ENCODE measurements at regions not wholly inside any gene's neighbourhood (a gene's known extent, or its start where the extent isn't known, plus 50 kb on each side); places are given as distances from the start of the nearest gene placed in this dataset.

GRCh38 chrX:27229721-27230120 lies 233.4 kb downstream of the PPP4R3C start:
- H3K27ac ChIP-seq: no peak overlapping the region
- DNase-seq: no peak
- WGBS, 5 donors: 80 to 95% (median 86%) methylated on average over 2 of the region's 2 CpGs
- intact Hi-C loops (cut with DNase I; ENCODE audit: low total_unique reads): no loop called here
- no peaks in the 10 kb centered on the region for H3K9me3 ChIP-seq
- no peaks in the 10 kb centered on the region for H3K36me3 ChIP-seq
- TF ChIP-seq, protein P1, sequence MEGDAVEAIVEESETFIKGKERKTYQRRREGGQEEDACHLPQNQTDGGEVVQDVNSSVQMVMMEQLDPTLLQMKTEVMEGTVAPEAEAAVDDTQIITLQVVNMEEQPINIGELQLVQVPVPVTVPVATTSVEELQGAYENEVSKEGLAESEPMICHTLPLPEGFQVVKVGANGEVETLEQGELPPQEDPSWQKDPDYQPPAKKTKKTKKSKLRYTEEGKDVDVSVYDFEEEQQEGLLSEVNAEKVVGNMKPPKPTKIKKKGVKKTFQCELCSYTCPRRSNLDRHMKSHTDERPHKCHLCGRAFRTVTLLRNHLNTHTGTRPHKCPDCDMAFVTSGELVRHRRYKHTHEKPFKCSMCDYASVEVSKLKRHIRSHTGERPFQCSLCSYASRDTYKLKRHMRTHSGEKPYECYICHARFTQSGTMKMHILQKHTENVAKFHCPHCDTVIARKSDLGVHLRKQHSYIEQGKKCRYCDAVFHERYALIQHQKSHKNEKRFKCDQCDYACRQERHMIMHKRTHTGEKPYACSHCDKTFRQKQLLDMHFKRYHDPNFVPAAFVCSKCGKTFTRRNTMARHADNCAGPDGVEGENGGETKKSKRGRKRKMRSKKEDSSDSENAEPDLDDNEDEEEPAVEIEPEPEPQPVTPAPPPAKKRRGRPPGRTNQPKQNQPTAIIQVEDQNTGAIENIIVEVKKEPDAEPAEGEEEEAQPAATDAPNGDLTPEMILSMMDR (IDR thresholded peaks at IDR 0.05 in 8 of 11, conservative IDR thresholded peaks at IDR 0.05 in 3 of 11): no peak
- no peak for TF ChIP-seq POLR2AphosphoS5 (IDR thresholded peaks at IDR 0.05)
- TF ChIP-seq POLR2A (IDR thresholded peaks at IDR 0.05): no peak
- no peak overlapping the region for H3K4me3 ChIP-seq
- H3K4me1 ChIP-seq: no peaks in the 10 kb centered on the region
- H3K27me3 ChIP-seq (replicated peaks in 1 of 7): no peaks in the 10 kb centered on the region

DNA sequence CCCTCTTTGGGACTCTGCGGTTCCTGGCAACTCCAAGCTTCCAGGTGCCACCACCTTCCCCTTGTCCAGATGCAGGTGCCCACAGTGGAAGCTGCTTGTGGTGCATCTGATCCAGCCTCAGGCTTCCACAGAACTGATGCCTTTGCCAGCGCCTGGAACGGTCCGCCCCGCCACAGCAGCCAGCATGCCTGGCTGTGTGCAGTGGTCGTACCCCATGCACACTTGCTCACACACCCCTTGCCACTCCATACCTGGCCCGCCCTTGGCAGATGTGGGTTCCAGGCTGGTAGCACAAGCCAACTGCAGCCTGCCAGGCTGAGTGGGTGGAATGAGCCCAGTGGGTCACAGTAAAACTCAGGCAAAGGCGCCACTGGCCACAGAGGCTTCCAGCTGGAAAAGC lies 240.5 kb downstream of the PPP4R3C start:
- no peaks in the 10 kb centered on the region for H3K27me3 ChIP-seq (replicated peaks in 1 of 7)
- intact Hi-C loops (cut with DNase I; ENCODE audit: low total_unique reads): no loop called here
- no peak for DNase-seq
- no peaks in the 10 kb centered on the region for H3K4me1 ChIP-seq
- 88 to 96% (median 95%) methylated on average over 5 to 8 of the region's 8 CpGs for WGBS, 5 donors
- no peaks in the 10 kb centered on the region for H3K9me3 ChIP-seq
- no peak overlapping the region for H3K27ac ChIP-seq
- TF ChIP-seq, protein P1 (IDR thresholded peaks at IDR 0.05 in 8 of 11, conservative IDR thresholded peaks at IDR 0.05 in 3 of 11): no peak
- TF ChIP-seq POLR2A (IDR thresholded peaks at IDR 0.05) (no peak), POLR2AphosphoS5 (IDR thresholded peaks at IDR 0.05) (no peak)
- H3K4me3 ChIP-seq: no peak overlapping the region
- no peaks in the 10 kb centered on the region for H3K36me3 ChIP-seq

- DNase-seq: no peak
- 11 to 17% (median 13%) methylated on average over 5 of the region's 5 CpGs for WGBS, 5 donors
Measured at GRCh38 chrX:27186671-27187070, 276.5 kb downstream of the PPP4R3C start.

DNA sequence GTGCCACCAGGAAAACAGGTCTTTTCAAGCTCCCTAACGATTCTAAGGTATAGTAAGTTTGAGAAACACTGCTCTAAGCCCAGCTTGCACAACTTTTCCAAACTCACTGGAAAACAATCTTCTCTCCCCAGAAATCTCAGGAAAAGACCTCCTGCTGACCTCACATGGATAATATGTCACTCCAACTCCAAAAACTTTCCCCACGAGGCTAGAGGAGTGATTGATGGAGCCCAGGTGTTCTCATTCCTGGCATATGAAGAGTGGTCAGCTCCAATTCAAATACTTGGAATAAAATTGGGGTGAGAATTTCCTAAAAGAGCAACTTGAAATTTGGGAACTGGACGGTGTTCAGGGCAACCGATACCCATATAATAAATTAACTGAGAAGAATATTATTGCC lies 299.9 kb downstream of the PPP4R3C start:
- H3K27ac ChIP-seq: no peak overlapping the region
- TF ChIP-seq POLR2A (IDR thresholded peaks at IDR 0.05) (no peak), POLR2AphosphoS5 (IDR thresholded peaks at IDR 0.05) (no peak)
- TF ChIP-seq, protein P1 (IDR thresholded peaks at IDR 0.05 in 8 of 11, conservative IDR thresholded peaks at IDR 0.05 in 3 of 11): no peak
- H3K27me3 ChIP-seq (replicated peaks in 1 of 7): no peaks in the 10 kb centered on the region
- H3K36me3 ChIP-seq: no peaks in the 10 kb centered on the region
- H3K9me3 ChIP-seq: no peaks in the 10 kb centered on the region
- DNase-seq: no peak
- WGBS, 5 donors: 55 to 59% (median 57%) methylated on average over 4 of the region's 4 CpGs
- intact Hi-C loops (cut with DNase I; ENCODE audit: low total_unique reads): no loop called here
- H3K4me3 ChIP-seq: no peak overlapping the region
- no peaks in the 10 kb centered on the region for H3K4me1 ChIP-seq

More at GRCh38 chrX:27186671-27187070, 276.5 kb downstream of the PPP4R3C start:
- TF ChIP-seq, protein P1 (IDR thresholded peaks at IDR 0.05 in 8 of 11, conservative IDR thresholded peaks at IDR 0.05 in 3 of 11): peak; percentile 28 to 79 (median 62)
- TF ChIP-seq POLR2A (IDR thresholded peaks at IDR 0.05): no peak
- Histone ChIP-seq H3K27ac (no peak overlapping the region), H3K4me1 (no peaks in the 10 kb centered on the region), H3K9me3 (no peaks in the 10 kb centered on the region), H3K4me3 (no peak overlapping the region), H3K27me3 (replicated peaks in 1 of 7) (no peaks in the 10 kb centered on the region), H3K36me3 (no peaks in the 10 kb centered on the region)
- intact Hi-C loops (cut with DNase I; ENCODE audit: low total_unique reads): no loop called here
